HFF-Myc (cell line): ENCODE measurements at regions not wholly inside any gene's neighbourhood (a gene's known extent, or its start where the extent isn't known, plus 50 kb on each side); places are given as distances from the start of the nearest gene placed in this dataset.

Experiments
- DNase-seq: peaks from one replicate; pipeline ENCODE4 v3.0.0-alpha.2; 2011; ENCODE audit warnings: low read depth; ENCODE audit errors: extremely low read depth
- H3K4me3 ChIP-seq: replicated peaks from 2 replicates; pipeline ENCODE4 v1.5.1; 2011; ENCODE audit warnings: low read depth, mild to moderate bottlenecking, control low read depth, low read length
- TF ChIP-seq, protein P1 (sequence below): IDR thresholded peaks from 2 replicates; pipeline ENCODE4 v1.5.1; 2012; ENCODE audit warnings: mild to moderate bottlenecking, low read depth, low read length, control low read depth; ENCODE audit errors: missing control alignments

DNA sequence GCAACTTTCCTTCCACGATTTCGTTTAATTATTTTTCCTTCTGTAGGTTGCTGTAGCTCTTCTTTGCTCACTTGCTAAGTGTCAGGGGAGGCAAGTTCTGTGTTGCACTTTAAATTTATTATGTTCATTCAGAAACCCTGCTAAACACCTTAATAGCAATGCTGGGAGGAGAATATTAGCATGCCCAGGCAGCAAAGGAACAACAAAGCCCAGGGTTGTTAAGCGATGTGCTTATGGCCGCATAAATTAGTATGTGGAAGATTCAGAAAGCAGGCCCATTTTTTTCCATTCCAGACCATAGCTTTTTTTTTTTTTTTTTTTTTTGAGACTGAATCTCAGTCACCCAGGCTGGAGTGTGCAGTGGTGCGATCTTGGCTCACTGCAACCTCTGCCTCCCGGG is 151.3 kb downstream of the BACH1 start:
- TF ChIP-seq, protein P1, sequence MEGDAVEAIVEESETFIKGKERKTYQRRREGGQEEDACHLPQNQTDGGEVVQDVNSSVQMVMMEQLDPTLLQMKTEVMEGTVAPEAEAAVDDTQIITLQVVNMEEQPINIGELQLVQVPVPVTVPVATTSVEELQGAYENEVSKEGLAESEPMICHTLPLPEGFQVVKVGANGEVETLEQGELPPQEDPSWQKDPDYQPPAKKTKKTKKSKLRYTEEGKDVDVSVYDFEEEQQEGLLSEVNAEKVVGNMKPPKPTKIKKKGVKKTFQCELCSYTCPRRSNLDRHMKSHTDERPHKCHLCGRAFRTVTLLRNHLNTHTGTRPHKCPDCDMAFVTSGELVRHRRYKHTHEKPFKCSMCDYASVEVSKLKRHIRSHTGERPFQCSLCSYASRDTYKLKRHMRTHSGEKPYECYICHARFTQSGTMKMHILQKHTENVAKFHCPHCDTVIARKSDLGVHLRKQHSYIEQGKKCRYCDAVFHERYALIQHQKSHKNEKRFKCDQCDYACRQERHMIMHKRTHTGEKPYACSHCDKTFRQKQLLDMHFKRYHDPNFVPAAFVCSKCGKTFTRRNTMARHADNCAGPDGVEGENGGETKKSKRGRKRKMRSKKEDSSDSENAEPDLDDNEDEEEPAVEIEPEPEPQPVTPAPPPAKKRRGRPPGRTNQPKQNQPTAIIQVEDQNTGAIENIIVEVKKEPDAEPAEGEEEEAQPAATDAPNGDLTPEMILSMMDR, result no peak
- H3K4me3 ChIP-seq, result no peak overlapping the region
- DNase-seq, result no peak

DNA sequence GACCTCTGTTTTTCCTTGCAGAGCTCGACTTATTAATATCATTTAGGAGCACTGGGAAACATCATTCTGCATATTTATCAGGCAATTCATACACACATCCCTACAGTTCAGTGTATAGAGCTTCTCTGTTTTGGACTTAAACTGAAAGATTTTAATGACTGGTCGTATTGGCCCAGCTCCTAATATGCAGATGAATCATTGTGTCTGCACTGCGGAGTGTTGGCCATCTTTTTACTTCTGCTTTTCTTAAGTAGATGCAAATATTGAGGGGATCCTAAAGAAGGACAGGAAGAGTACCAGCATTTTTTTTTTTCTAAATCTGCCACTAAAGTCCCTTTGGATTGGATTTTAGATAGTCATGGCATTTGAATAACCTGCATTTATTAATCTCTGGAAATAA is 154.8 kb downstream of the BACH1 start:
- no peak overlapping the region for H3K4me3 ChIP-seq
- DNase-seq, result no peak
- TF ChIP-seq, protein P1, result no peak

DNA sequence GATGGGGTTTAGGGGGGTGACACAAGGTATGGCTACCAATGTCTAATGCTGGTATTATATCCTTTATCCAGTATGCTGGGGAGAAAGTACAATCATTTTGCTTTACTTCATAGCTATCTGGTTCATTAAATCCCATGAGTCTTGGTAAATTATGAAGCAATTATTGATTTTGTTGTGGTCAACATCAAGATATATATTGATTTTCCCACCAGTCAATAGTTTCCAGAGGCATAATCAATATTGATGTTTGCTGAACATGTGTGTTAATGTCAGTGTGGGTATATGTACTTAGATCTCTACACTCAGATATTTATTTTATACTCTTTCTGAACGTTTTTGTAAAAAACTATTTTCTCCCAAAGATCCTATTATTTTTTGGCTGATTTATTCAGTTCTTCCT is 155.5 kb downstream of the BACH1 start:
- no peak for DNase-seq
- TF ChIP-seq, protein P1, result no peak
- H3K4me3 ChIP-seq, result no peak overlapping the region

DNA sequence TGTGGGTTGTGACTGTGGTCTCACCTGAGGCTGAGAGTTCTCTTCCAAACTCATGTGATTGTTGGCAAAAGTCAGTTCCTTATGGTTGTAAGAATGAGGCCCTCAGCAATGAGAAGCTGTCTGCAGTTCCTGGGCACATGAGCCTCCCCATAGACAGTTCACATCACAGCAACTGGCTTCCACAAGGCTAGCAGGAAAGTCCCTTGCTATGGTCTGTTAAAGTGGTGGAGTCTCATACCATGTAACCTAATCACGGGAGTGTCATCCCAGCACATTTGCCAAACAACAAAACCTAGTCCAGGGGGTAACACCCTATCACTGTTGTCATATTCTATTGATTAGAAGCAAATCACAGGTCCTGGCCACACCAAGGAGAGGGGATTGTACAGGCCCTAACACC is 163.8 kb downstream of the BACH1 start:
- no peak overlapping the region for H3K4me3 ChIP-seq
- TF ChIP-seq, protein P1, result no peak
- DNase-seq, result no peak

DNA sequence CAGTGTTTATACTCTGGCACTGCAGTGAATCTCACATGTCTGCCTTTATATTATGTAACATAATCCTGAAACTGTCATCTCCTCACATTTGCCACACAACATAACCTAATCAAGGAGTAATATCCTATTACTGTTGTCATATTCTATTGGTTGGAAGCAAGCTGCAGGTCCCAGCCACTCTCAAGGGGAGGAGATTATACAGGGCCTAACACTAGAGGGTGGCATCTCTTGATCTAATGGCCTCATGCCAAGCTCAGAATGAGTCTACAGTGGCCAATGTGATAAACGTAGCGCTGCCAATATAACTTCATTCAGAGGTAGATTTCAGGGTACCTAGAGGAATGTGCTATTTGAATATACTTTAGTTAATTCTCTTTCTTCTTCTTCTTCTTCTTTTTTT is 166.8 kb downstream of the BACH1 start:
- H3K4me3 ChIP-seq, result no peak overlapping the region
- DNase-seq, result no peak
- TF ChIP-seq, protein P1, result no peak

DNA sequence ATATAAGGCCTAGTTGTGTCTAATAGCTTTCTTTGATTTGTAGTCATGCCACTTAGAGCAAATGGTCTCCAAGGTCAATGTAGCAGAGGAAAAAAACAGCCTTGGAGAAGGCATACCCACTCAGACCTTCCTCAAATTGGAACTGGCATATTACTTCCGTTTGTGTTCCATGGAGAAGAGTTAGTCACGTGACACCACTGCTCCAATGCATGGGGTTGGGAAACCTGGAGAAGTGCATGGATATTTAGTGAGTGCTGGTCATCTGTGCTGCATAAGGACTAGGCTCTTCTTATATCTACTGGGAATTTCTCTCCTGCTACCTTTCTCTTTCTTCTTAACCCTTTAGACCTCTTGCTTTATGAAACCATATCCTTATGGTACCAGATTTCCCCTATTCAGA is 167.8 kb downstream of the BACH1 start:
- TF ChIP-seq, protein P1, result no peak
- no peak for DNase-seq
- no peak overlapping the region for H3K4me3 ChIP-seq

DNA sequence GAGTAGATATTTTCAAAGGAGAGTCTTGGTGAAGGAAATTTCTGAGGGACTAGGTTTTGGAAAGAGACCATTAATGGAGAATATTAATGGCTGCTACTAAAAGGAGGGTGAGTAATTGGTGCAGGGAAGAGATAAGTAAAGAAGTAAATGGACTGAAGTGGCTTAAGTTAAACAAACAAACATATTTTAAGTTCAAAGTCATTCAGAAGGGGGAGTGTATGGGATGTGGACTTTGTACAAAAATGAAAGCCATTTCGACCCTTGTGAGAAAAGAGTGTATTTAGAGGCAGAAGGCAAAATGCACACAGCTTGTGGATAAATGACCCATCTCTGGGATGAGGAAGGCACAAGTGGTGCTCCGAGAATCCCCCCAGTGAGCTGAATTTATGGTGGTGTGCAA is 171.7 kb downstream of the BACH1 start:
- TF ChIP-seq, protein P1, result no peak
- no peak for DNase-seq
- no peak overlapping the region for H3K4me3 ChIP-seq
